ENCODE measurements at regions not wholly inside any gene's neighbourhood (a gene's known extent, or its start where the extent isn't known, plus 50 kb on each side); places are given as distances from the start of the nearest gene placed in this dataset.

- peaks cover 5% of the 10 kb centered on the region; the same call in 1 of the 2 replicates for H3K4me1 ChIP-seq (ENCODE audit: insufficient read depth)
- H2AFZ ChIP-seq, result no peak overlapping the region
- H3K9me2 ChIP-seq (ENCODE audit: insufficient read depth), result no peaks in the 10 kb centered on the region
- H3K36me3 ChIP-seq (ENCODE audit: insufficient read depth), result no peaks in the 10 kb centered on the region
- ATAC-seq (no peak), DNase-seq (ENCODE audit: low spot score) (peak; percentile 16)
- H3K27ac Mint-ChIP-seq, result no peak overlapping the region
- no peaks in the 10 kb centered on the region for H4K20me1 ChIP-seq (replicated peaks; ENCODE audit: insufficient read depth)
- H3K27me3 Mint-ChIP-seq (ENCODE audit: insufficient read depth, low read depth, poor library complexity), result no peaks in the 10 kb centered on the region
- no peaks in the 10 kb centered on the region for H3K79me2 ChIP-seq (replicated peaks; ENCODE audit: insufficient read depth)
- no peaks in the 10 kb centered on the region for H3F3A ChIP-seq (replicated peaks; ENCODE audit: low read depth)
- H3K27ac ChIP-seq (ENCODE audit: low read depth), result no peak overlapping the region
- H3K36me3 Mint-ChIP-seq (ENCODE audit: low read depth), result peaks cover 21% of the 10 kb centered on the region
- H3K4me3 ChIP-seq, result no peak overlapping the region
- peaks cover 13% of the 10 kb centered on the region; the same call in 2 of the 3 replicates for H3K4me1 Mint-ChIP-seq
- H3K4me3 Mint-ChIP-seq, result no peak overlapping the region
- peaks cover 28% of the 10 kb centered on the region for H3K9me3 Mint-ChIP-seq
- no peak overlapping the region for H3K4me2 ChIP-seq
- TF ChIP-seq, protein P1, sequence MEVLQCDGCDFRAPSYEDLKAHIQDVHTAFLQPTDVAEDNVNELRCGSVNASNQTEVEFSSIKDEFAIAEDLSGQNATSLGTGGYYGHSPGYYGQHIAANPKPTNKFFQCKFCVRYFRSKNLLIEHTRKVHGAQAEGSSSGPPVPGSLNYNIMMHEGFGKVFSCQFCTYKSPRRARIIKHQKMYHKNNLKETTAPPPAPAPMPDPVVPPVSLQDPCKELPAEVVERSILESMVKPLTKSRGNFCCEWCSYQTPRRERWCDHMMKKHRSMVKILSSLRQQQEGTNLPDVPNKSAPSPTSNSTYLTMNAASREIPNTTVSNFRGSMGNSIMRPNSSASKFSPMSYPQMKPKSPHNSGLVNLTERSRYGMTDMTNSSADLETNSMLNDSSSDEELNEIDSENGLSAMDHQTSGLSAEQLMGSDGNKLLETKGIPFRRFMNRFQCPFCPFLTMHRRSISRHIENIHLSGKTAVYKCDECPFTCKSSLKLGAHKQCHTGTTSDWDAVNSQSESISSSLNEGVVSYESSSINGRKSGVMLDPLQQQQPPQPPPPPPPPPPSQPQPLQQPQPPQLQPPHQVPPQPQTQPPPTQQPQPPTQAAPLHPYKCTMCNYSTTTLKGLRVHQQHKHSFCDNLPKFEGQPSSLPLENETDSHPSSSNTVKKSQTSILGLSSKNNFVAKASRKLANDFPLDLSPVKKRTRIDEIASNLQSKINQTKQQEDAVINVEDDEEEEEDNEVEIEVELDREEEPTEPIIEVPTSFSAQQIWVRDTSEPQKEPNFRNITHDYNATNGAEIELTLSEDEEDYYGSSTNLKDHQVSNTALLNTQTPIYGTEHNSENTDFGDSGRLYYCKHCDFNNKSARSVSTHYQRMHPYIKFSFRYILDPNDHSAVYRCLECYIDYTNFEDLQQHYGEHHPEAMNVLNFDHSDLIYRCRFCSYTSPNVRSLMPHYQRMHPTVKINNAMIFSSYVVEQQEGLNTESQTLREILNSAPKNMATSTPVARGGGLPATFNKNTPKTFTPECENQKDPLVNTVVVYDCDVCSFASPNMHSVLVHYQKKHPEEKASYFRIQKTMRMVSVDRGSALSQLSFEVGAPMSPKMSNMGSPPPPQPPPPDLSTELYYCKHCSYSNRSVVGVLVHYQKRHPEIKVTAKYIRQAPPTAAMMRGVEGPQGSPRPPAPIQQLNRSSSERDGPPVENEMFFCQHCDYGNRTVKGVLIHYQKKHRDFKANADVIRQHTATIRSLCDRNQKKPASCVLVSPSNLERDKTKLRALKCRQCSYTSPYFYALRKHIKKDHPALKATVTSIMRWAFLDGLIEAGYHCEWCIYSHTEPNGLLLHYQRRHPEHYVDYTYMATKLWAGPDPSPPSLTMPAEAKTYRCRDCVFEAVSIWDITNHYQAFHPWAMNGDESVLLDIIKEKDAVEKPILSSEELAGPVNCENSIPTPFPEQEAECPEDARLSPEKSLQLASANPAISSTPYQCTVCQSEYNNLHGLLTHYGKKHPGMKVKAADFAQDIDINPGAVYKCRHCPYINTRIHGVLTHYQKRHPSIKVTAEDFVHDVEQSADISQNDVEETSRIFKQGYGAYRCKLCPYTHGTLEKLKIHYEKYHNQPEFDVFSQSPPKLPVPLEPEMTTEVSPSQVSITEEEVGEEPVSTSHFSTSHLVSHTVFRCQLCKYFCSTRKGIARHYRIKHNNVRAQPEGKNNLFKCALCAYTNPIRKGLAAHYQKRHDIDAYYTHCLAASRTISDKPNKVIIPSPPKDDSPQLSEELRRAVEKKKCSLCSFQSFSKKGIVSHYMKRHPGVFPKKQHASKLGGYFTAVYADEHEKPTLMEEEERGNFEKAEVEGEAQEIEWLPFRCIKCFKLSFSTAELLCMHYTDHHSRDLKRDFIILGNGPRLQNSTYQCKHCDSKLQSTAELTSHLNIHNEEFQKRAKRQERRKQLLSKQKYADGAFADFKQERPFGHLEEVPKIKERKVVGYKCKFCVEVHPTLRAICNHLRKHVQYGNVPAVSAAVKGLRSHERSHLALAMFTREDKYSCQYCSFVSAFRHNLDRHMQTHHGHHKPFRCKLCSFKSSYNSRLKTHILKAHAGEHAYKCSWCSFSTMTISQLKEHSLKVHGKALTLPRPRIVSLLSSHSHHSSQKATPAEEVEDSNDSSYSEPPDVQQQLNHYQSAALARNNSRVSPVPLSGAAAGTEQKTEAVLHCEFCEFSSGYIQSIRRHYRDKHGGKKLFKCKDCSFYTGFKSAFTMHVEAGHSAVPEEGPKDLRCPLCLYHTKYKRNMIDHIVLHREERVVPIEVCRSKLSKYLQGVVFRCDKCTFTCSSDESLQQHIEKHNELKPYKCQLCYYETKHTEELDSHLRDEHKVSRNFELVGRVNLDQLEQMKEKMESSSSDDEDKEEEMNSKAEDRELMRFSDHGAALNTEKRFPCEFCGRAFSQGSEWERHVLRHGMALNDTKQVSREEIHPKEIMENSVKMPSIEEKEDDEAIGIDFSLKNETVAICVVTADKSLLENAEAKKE (CRISPR knock-in tag; IDR thresholded peaks at IDR 0.05), result no peak
- TF ChIP-seq POLR2AphosphoS5 (IDR thresholded peaks at IDR 0.05; ENCODE audit: low read depth) (no peak), ZNF331 (CRISPR knock-in tag; IDR thresholded peaks at IDR 0.05; ENCODE audit: low read depth) (no peak), EZH2phosphoT487 (IDR thresholded peaks at IDR 0.05; ENCODE audit: unreplicated experiment) (no peak), ETS1 (IDR thresholded peaks at IDR 0.05) (no peak), NANOG (IDR thresholded peaks at IDR 0.05; ENCODE audit: borderline replicate concordance) (no peak), EZH2 (IDR thresholded peaks at IDR 0.05; ENCODE audit: low read depth, unreplicated experiment) (no peak)
- H3K27me3 ChIP-seq (ENCODE audit: insufficient read depth), result no peaks in the 10 kb centered on the region
These were observed 749.5 kb downstream of the FLRT2 start for GRCh38 chr14:86279405-86279804.

Data from GM23338 (cell line).